K562 (cell line): ENCODE measurements at regions not wholly inside any gene's neighbourhood (a gene's known extent, or its start where the extent isn't known, plus 50 kb on each side); places are given as distances from the start of the nearest gene placed in this dataset.

Source experiments
- CEBPG ChIP-seq, 3 experiments: fragments of 200-800 bp in 1 of 3; sonication (Bioruptor generic) in 1 of 3; sonication (generic) in 1 of 3; formaldehyde crosslinking in 1 of 3; IDR thresholded peaks in 2 of 3; conservative IDR thresholded peaks in 1 of 3; 2 replicates each; pipeline versions ENCODE4 v1.6.1 to v1.8.0; 2016 to 2022; ENCODE audit warnings: missing compliant biosample characterization in 2 of 3, missing genetic modification characterization in 2 of 3, mild to moderate bottlenecking in 1 of 3, missing genetic modification reagents in 1 of 3
- DIDO1 ChIP-seq: fragments of 450-650 bp; IDR thresholded peaks from 2 replicates; pipeline ENCODE4 v1.6.1; 2016; ENCODE audit warnings: low read depth, missing biosample characterization, missing genetic modification characterization
- HCFC1 ChIP-seq: IDR thresholded peaks from 2 replicates; pipeline ENCODE4 v1.6.1; 2012; ENCODE audit warnings: low read depth, low read length, improper control_type of control experiment
- POLR2B ChIP-seq: fragments of 450-650 bp; IDR thresholded peaks from 2 replicates; pipeline ENCODE4 v1.6.1; 2018; ENCODE audit warnings: low read depth; ENCODE audit not compliant: partially characterized antibody
- SMARCA4 ChIP-seq: fragments of 450-650 bp; IDR thresholded peaks from 2 replicates; pipeline ENCODE4 v1.6.1; 2016
- SMC3 ChIP-seq: conservative IDR thresholded peaks from 2 replicates; pipeline ENCODE4 v1.6.1; 2011; ENCODE audit warnings: low read depth, low read length, improper control_type of control experiment; ENCODE audit not compliant: insufficient read depth
- TF ChIP-seq, protein P1 (sequence below): sonication (generic); formaldehyde crosslinking; IDR thresholded peaks from 2 replicates; pipeline ENCODE4 v1.8.1; 2023; ENCODE audit warnings: mild to moderate bottlenecking, missing genetic modification reagents
- TF ChIP-seq, protein P2 (sequence below), 3 experiments: IDR thresholded peaks in 2 of 3; conservative IDR thresholded peaks in 1 of 3; 2 replicates each; pipeline ENCODE4 v1.5.1; 2011 to 2012; ENCODE audit warnings: low read length in 3 of 3, mild to moderate bottlenecking in 3 of 3, control low read depth in 2 of 3, improper control_type of control experiment in 1 of 3, inconsistent platforms in 1 of 3, low read depth in 1 of 3, mixed read lengths in 1 of 3, moderate library complexity in 1 of 3; ENCODE audit not compliant: insufficient read depth in 2 of 3

DNA sequence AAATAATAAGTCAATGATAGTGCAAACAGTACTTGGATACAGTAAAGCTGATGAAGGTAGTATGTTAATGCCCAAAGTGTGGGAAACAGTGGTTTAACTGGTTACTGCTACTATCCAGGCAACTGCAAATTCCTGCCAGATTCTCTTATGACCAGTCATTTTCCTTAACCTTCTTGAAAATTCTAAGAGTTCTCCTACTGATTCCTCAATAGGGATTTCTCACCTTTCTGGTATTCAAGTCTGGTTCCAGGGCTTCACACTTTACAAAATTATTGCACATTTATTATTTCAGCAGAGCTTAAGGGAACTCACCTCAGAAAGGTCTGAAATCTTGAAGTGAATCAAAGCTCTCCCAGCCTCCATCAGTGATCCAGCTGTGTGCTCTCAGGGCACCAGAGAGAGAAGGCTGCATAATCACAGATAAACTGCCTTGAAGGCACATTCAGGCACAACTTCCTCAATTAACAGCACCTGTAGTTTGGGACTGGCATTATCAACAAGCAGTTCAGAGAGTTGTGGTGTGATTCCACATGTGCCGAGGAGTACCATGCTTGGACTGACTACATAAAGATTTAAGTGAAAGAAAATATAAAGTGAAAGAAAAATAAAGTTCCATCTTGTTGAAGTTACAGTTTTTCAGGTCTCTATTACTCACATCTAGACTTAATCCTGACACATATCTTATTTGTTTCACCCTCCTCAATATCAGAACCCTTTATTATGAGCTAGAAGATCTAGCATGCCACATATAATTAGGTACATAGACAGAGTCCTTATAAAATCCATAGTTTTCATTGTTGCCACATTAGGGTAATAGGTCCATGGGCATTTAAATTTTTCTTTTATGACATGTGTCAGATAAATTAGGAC lies 59.5 kb upstream of the TIPARP start:
- TF ChIP-seq SMC3 (no peak), DIDO1 (tag) (no peak), POLR2B (no peak), HCFC1 (no peak), SMARCA4 (no peak), CEBPG (CRISPR knock-in tag; IDR thresholded peaks at IDR 0.05) (no peak), CEBPG (tag; conservative IDR thresholded peaks at IDR 0.05 in 1 of 2, IDR thresholded peaks at IDR 0.05 in 1 of 2) (no peak)
- TF ChIP-seq, protein P1, sequence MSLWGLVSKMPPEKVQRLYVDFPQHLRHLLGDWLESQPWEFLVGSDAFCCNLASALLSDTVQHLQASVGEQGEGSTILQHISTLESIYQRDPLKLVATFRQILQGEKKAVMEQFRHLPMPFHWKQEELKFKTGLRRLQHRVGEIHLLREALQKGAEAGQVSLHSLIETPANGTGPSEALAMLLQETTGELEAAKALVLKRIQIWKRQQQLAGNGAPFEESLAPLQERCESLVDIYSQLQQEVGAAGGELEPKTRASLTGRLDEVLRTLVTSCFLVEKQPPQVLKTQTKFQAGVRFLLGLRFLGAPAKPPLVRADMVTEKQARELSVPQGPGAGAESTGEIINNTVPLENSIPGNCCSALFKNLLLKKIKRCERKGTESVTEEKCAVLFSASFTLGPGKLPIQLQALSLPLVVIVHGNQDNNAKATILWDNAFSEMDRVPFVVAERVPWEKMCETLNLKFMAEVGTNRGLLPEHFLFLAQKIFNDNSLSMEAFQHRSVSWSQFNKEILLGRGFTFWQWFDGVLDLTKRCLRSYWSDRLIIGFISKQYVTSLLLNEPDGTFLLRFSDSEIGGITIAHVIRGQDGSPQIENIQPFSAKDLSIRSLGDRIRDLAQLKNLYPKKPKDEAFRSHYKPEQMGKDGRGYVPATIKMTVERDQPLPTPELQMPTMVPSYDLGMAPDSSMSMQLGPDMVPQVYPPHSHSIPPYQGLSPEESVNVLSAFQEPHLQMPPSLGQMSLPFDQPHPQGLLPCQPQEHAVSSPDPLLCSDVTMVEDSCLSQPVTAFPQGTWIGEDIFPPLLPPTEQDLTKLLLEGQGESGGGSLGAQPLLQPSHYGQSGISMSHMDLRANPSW (CRISPR knock-in tag), result no peak
- TF ChIP-seq, protein P2, sequence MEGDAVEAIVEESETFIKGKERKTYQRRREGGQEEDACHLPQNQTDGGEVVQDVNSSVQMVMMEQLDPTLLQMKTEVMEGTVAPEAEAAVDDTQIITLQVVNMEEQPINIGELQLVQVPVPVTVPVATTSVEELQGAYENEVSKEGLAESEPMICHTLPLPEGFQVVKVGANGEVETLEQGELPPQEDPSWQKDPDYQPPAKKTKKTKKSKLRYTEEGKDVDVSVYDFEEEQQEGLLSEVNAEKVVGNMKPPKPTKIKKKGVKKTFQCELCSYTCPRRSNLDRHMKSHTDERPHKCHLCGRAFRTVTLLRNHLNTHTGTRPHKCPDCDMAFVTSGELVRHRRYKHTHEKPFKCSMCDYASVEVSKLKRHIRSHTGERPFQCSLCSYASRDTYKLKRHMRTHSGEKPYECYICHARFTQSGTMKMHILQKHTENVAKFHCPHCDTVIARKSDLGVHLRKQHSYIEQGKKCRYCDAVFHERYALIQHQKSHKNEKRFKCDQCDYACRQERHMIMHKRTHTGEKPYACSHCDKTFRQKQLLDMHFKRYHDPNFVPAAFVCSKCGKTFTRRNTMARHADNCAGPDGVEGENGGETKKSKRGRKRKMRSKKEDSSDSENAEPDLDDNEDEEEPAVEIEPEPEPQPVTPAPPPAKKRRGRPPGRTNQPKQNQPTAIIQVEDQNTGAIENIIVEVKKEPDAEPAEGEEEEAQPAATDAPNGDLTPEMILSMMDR (IDR thresholded peaks at IDR 0.05 in 2 of 3, conservative IDR thresholded peaks at IDR 0.05 in 1 of 3; ENCODE audit: insufficient read depth in 2 of 3, low read depth in 1 of 3, low read length in 3 of 3), result no peak
